Ammon's horn (tissue), 1 donor: ENCODE measurements at regions not wholly inside any gene's neighbourhood (a gene's known extent, or its start where the extent isn't known, plus 50 kb on each side); places are given as distances from the start of the nearest gene placed in this dataset.

ENCODE experiments used
- DNase-seq: peaks from one replicate; pipeline ENCODE4 v3.0.0-alpha.2; 2016; ENCODE audit warnings: low spot score

- no peak for DNase-seq
These were observed 104.7 kb upstream of the ROBO1 start for GRCh38 chr3:79872483-79872882.

GRCh38 chr3:79871656-79872055, 103.9 kb upstream of the ROBO1 start:
- DNase-seq = no peak

GRCh38 chr3:79870313-79870620, 102.5 kb upstream of the ROBO1 start:
- DNase-seq = no peak

- DNase-seq = no peak
These were observed 101.9 kb upstream of the ROBO1 start for GRCh38 chr3:79869461-79870312.

- no peak for DNase-seq
These were observed 98.4 kb upstream of the ROBO1 start for GRCh38 chr3:79866162-79866561.

GRCh38 chr3:79864077-79864476, 96.3 kb upstream of the ROBO1 start:
- no peak for DNase-seq

- no peak for DNase-seq
These were observed 81.1 kb upstream of the ROBO1 start for GRCh38 chr3:79848876-79849275.

GRCh38 chr3:79847928-79848327, 80.1 kb upstream of the ROBO1 start:
- DNase-seq = no peak

- no peak for DNase-seq
These were observed 78.5 kb upstream of the ROBO1 start for GRCh38 chr3:79846148-79846933.

GRCh38 chr3:79845546-79845945, 77.7 kb upstream of the ROBO1 start:
- no peak for DNase-seq

- no peak for DNase-seq
These were observed 76.4 kb upstream of the ROBO1 start for GRCh38 chr3:79844176-79844575.

- DNase-seq = no peak
These were observed 75.4 kb upstream of the ROBO1 start for GRCh38 chr3:79843180-79843579.

GRCh38 chr3:79835701-79836100, 67.9 kb upstream of the ROBO1 start:
- DNase-seq = no peak

GRCh38 chr3:79824166-79824565, 56.4 kb upstream of the ROBO1 start:
- no peak for DNase-seq

- DNase-seq = no peak
These were observed 54.3 kb upstream of the ROBO1 start for GRCh38 chr3:79822076-79822475.

GRCh38 chr3:79820089-79820488, 52.3 kb upstream of the ROBO1 start:
- DNase-seq = no peak

GRCh38 chr3:79818015-79818414, 50.2 kb upstream of the ROBO1 start:
- no peak for DNase-seq
